ENCODE measurements at regions not wholly inside any gene's neighbourhood (a gene's known extent, or its start where the extent isn't known, plus 50 kb on each side); places are given as distances from the start of the nearest gene placed in this dataset.
"Not testable (repeated sequence)": the region's sequence is repeated elsewhere in the genome, so short reads cannot be mapped to it uniquely, and the experiment has no call there.

- no peak for DNase-seq (ENCODE audit: low spot score)
Measured at GRCh38 chr6:114906096-114906495, 563.3 kb upstream of the HS3ST5 start.

- DNase-seq (ENCODE audit: low spot score): no peak
Measured at GRCh38 chr6:114897536-114897935, 554.7 kb upstream of the HS3ST5 start.

GRCh38 chr6:114892211-114892610 is 549.4 kb upstream of the HS3ST5 start:
- no peak for DNase-seq (ENCODE audit: low spot score)

GRCh38 chr6:114888241-114888640 is 545.4 kb upstream of the HS3ST5 start:
- no peak for DNase-seq (ENCODE audit: low spot score)

GRCh38 chr6:114886670-114887436 is 544.0 kb upstream of the HS3ST5 start:
- no peak for DNase-seq (ENCODE audit: low spot score)

- no peak for DNase-seq (ENCODE audit: low spot score)
Measured at GRCh38 chr6:114879693-114880092, 536.9 kb upstream of the HS3ST5 start.

GRCh38 chr6:114878091-114878490 is 535.3 kb upstream of the HS3ST5 start:
- DNase-seq (ENCODE audit: low spot score): no peak

- no peak for DNase-seq (ENCODE audit: low spot score)
Measured at GRCh38 chr6:114874410-114874809, 531.6 kb upstream of the HS3ST5 start.

- not testable (repeated sequence) for DNase-seq (ENCODE audit: low spot score)
Measured at GRCh38 chr6:114865506-114865905, 522.7 kb upstream of the HS3ST5 start.

- no peak for DNase-seq (ENCODE audit: low spot score)
Measured at GRCh38 chr6:114863610-114864009, 520.8 kb upstream of the HS3ST5 start.

GRCh38 chr6:114862819-114863218 is 520.0 kb upstream of the HS3ST5 start:
- no peak for DNase-seq (ENCODE audit: low spot score)

- DNase-seq (ENCODE audit: low spot score): no peak
Measured at GRCh38 chr6:114862064-114862463, 519.2 kb upstream of the HS3ST5 start.

GRCh38 chr6:114844359-114844758 is 501.5 kb upstream of the HS3ST5 start:
- no peak for DNase-seq (ENCODE audit: low spot score)

GRCh38 chr6:114839019-114839418 is 496.2 kb upstream of the HS3ST5 start:
- no peak for DNase-seq (ENCODE audit: low spot score)

GRCh38 chr6:114833211-114833610 is 490.4 kb upstream of the HS3ST5 start:
- no peak for DNase-seq (ENCODE audit: low spot score)

GRCh38 chr6:114830515-114830914 is 487.7 kb upstream of the HS3ST5 start:
- no peak for DNase-seq (ENCODE audit: low spot score)

GRCh38 chr6:114827135-114827534 is 484.3 kb upstream of the HS3ST5 start:
- no peak for DNase-seq (ENCODE audit: low spot score)

- DNase-seq (ENCODE audit: low spot score): no peak
Measured at GRCh38 chr6:114824409-114824808, 481.6 kb upstream of the HS3ST5 start.

- no peak for DNase-seq (ENCODE audit: low spot score)
Measured at GRCh38 chr6:114816678-114817077, 473.9 kb upstream of the HS3ST5 start.

GRCh38 chr6:114810468-114810867 is 467.6 kb upstream of the HS3ST5 start:
- no peak for DNase-seq (ENCODE audit: low spot score)

- not testable (repeated sequence) for DNase-seq (ENCODE audit: low spot score)
Measured at GRCh38 chr6:114805426-114805825, 462.6 kb upstream of the HS3ST5 start.

GRCh38 chr6:114796576-114796975 is 453.8 kb upstream of the HS3ST5 start:
- no peak for DNase-seq (ENCODE audit: low spot score)

- DNase-seq (ENCODE audit: low spot score): no peak
Measured at GRCh38 chr6:114793428-114793827, 450.6 kb upstream of the HS3ST5 start.

Measured in AG08396 (cell line).